ENCODE measurements at regions not wholly inside any gene's neighbourhood (a gene's known extent, or its start where the extent isn't known, plus 50 kb on each side); places are given as distances from the start of the nearest gene placed in this dataset.

DNA sequence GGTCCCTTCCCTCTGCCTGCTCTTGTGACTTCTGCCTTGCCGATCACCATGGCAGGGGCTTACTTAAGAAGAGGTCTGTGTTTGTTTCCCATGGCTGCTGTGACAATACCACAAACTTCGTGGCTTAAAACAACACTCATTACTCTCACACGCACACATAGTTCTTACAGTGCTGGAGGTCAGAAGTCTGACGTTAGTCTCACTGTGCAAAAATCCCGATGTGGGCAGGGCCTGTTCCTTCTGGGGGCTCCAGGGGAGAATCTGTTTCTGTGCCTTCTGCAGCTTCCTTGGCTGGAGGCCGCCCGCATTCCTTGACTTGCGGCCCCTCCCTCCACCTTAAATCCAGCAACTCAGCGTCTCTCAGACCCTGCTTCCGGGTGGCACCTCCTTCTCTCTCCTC is 249.2 kb upstream of the GSE1 start:
- Mint-ChIP-seq H3K4me3 (no peak overlapping the region), H3K4me1 (peaks cover 20 to 24% of the 10 kb centered on the region in 2 experiments), H3K36me3 (ENCODE audit: insufficient read depth in 1 of 3, low read depth in 3 of 3) (peaks cover 2 to 10% (median 3%) of the 10 kb centered on the region in 3 experiments; a peak in 3 of 7 replicates), H3K27ac (no peak overlapping the region), H3K9me3 (peaks cover 0 to 7% of the 10 kb centered on the region in 2 experiments; a peak in 3 of 5 replicates), H3K27me3 (ENCODE audit: low read depth) (peaks cover 56% of the 10 kb centered on the region)
- H3K23me2 ChIP-seq (ENCODE audit: insufficient read length, low read depth, low read length, poor library complexity, severe bottlenecking): no peaks in the 10 kb centered on the region
- H3K4me2 ChIP-seq (ENCODE audit: insufficient read depth, insufficient read length, low read length): no peak overlapping the region
- no peak overlapping the region for H3K18ac ChIP-seq (ENCODE audit: insufficient read length, low read depth, low read length)
- H4K91ac ChIP-seq (ENCODE audit: insufficient read length, low read depth, low read length): no peak overlapping the region
- H2BK20ac ChIP-seq (ENCODE audit: low read depth, low read length, poor library complexity, severe bottlenecking): no peak overlapping the region
- no peaks in the 10 kb centered on the region for H4K20me1 ChIP-seq (ENCODE audit: control insufficient read depth, insufficient read depth, insufficient read length)
- DNase-seq: no peak
- H3T11ph ChIP-seq (ENCODE audit: low read length): no peak overlapping the region
- no peak overlapping the region for H2BK15ac ChIP-seq (ENCODE audit: low read depth, low read length)
- no peak overlapping the region for H4K5ac ChIP-seq (ENCODE audit: insufficient read length, low read depth, low read length)
- no CpG with 5 or more reads among the region's 10 CpGs for WGBS (ENCODE audit: extremely low coverage, insufficient read length, low lambda C conversion rate)
- no peak overlapping the region for H3K14ac ChIP-seq (ENCODE audit: insufficient read depth, low read length)
- no peak overlapping the region for H2BK12ac ChIP-seq (ENCODE audit: insufficient read length, low read depth, low read length)
- H3K79me1 ChIP-seq (ENCODE audit: insufficient read depth, low read depth, low read length, poor library complexity, severe bottlenecking): no peaks in the 10 kb centered on the region
- no peak overlapping the region for H4K8ac ChIP-seq (replicated peaks; ENCODE audit: insufficient read length, low read depth, low read length)
- no peaks in the 10 kb centered on the region; the same call in 1 of the 2 replicates for H3K27me3 ChIP-seq (ENCODE audit: insufficient read depth, low read length)
- no peak overlapping the region for H2AFZ ChIP-seq (ENCODE audit: low read length)
- TF ChIP-seq, protein P1, sequence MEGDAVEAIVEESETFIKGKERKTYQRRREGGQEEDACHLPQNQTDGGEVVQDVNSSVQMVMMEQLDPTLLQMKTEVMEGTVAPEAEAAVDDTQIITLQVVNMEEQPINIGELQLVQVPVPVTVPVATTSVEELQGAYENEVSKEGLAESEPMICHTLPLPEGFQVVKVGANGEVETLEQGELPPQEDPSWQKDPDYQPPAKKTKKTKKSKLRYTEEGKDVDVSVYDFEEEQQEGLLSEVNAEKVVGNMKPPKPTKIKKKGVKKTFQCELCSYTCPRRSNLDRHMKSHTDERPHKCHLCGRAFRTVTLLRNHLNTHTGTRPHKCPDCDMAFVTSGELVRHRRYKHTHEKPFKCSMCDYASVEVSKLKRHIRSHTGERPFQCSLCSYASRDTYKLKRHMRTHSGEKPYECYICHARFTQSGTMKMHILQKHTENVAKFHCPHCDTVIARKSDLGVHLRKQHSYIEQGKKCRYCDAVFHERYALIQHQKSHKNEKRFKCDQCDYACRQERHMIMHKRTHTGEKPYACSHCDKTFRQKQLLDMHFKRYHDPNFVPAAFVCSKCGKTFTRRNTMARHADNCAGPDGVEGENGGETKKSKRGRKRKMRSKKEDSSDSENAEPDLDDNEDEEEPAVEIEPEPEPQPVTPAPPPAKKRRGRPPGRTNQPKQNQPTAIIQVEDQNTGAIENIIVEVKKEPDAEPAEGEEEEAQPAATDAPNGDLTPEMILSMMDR (conservative IDR thresholded peaks at IDR 0.05): no peak
- H3K23ac ChIP-seq (ENCODE audit: insufficient read length, low read depth, low read length): no peak overlapping the region
- H3K79me2 ChIP-seq (ENCODE audit: insufficient read depth, low read length): no peaks in the 10 kb centered on the region
- H3K27ac ChIP-seq (ENCODE audit: insufficient read length, low read depth, low read length): no peak overlapping the region
- H3K56ac ChIP-seq (ENCODE audit: insufficient read length, low read depth, low read length): no peak overlapping the region
- H3K9ac ChIP-seq (ENCODE audit: extremely low read depth, insufficient read length, low read length): no peak overlapping the region
- H3K4me1 ChIP-seq (ENCODE audit: insufficient read depth, low read length): 0 out of 2 replicates have a peak, but pooled peaks cover 4% of the 10 kb centered on the region
- no peak overlapping the region for H2BK120ac ChIP-seq (ENCODE audit: low read depth, low read length, poor library complexity, severe bottlenecking)
- no peak overlapping the region for H2BK5ac ChIP-seq (ENCODE audit: insufficient read length, low read length)
- H3K4ac ChIP-seq (ENCODE audit: low read depth, low read length): no peak overlapping the region
- H3K9me3 ChIP-seq (ENCODE audit: control insufficient read depth, low read depth, low read length): no peaks in the 10 kb centered on the region
- no peak overlapping the region for H2AK5ac ChIP-seq (ENCODE audit: insufficient read length, low read length)

All from H9 (cell line).